HT1080 (cell line): ENCODE measurements at regions not wholly inside any gene's neighbourhood (a gene's known extent, or its start where the extent isn't known, plus 50 kb on each side); places are given as distances from the start of the nearest gene placed in this dataset.
"Not testable (repeated sequence)": the region's sequence is repeated elsewhere in the genome, so short reads cannot be mapped to it uniquely, and the experiment has no call there.

Source experiments
- DNase-seq: peaks from one replicate; pipeline ENCODE4 v3.0.0-alpha.2; 2015; ENCODE audit warnings: low read depth

GRCh38 chr6:16909658-16910360 lies 148.5 kb upstream of the ATXN1 start:
- DNase-seq: peak; percentile 97

- no peak for DNase-seq
Observed at GRCh38 chr6:16907991-16908390, 146.7 kb upstream of the ATXN1 start.

- DNase-seq: no peak
Observed at GRCh38 chr6:16904957-16905356, 143.7 kb upstream of the ATXN1 start.

GRCh38 chr6:16903470-16903869 lies 142.2 kb upstream of the ATXN1 start:
- peak; percentile 74 for DNase-seq

- no peak for DNase-seq
Observed at GRCh38 chr6:16902502-16902901, 141.2 kb upstream of the ATXN1 start.

- DNase-seq: no peak
Observed at GRCh38 chr6:16901782-16902181, 140.5 kb upstream of the ATXN1 start.

GRCh38 chr6:16901306-16901705 lies 140.0 kb upstream of the ATXN1 start:
- no peak for DNase-seq

GRCh38 chr6:16898640-16899396 lies 137.6 kb upstream of the ATXN1 start:
- DNase-seq: no peak

GRCh38 chr6:16897669-16898068 lies 136.4 kb upstream of the ATXN1 start:
- DNase-seq: no peak

GRCh38 chr6:16894301-16894700 lies 133.0 kb upstream of the ATXN1 start:
- no peak for DNase-seq

GRCh38 chr6:16891110-16891509 lies 129.8 kb upstream of the ATXN1 start:
- not testable (repeated sequence) for DNase-seq

- no peak for DNase-seq
Observed at GRCh38 chr6:16885411-16886160, 124.3 kb upstream of the ATXN1 start.

- no peak for DNase-seq
Observed at GRCh38 chr6:16884526-16884925, 123.3 kb upstream of the ATXN1 start.

- no peak for DNase-seq
Observed at GRCh38 chr6:16883414-16883813, 122.2 kb upstream of the ATXN1 start.

- DNase-seq: no peak
Observed at GRCh38 chr6:16882230-16882629, 121.0 kb upstream of the ATXN1 start.

- not testable (repeated sequence) for DNase-seq
Observed at GRCh38 chr6:16876852-16877251, 115.6 kb upstream of the ATXN1 start.

- DNase-seq: peak; percentile 5
Observed at GRCh38 chr6:16876201-16876600, 114.9 kb upstream of the ATXN1 start.

GRCh38 chr6:16873698-16874097 lies 112.4 kb upstream of the ATXN1 start:
- DNase-seq: no peak

GRCh38 chr6:16872543-16873235 lies 111.4 kb upstream of the ATXN1 start:
- DNase-seq: no peak

GRCh38 chr6:16871047-16871446 lies 109.8 kb upstream of the ATXN1 start:
- DNase-seq: no peak

- no peak for DNase-seq
Observed at GRCh38 chr6:16868968-16869367, 107.7 kb upstream of the ATXN1 start.
